PC-3 (cell line): ENCODE measurements at regions not wholly inside any gene's neighbourhood (a gene's known extent, or its start where the extent isn't known, plus 50 kb on each side); places are given as distances from the start of the nearest gene placed in this dataset.

Experiments used
- EZH2 ChIP-seq: fragments of 300-600 bp; sonication (generic); IDR thresholded peaks from one replicate; pipeline ENCODE4 v1.6.1; 2017; ENCODE audit warnings: antibody characterized with exemption, mild to moderate bottlenecking, low read length; ENCODE audit not compliant: unreplicated experiment
- TF ChIP-seq, protein P1 (sequence below): fragments of 300-600 bp; sonication (generic); conservative IDR thresholded peaks from 2 replicates; pipeline ENCODE4 v1.5.1; 2017; ENCODE audit warnings: antibody characterized with exemption, low read depth, mild to moderate bottlenecking, low read length

- TF ChIP-seq, protein P1, sequence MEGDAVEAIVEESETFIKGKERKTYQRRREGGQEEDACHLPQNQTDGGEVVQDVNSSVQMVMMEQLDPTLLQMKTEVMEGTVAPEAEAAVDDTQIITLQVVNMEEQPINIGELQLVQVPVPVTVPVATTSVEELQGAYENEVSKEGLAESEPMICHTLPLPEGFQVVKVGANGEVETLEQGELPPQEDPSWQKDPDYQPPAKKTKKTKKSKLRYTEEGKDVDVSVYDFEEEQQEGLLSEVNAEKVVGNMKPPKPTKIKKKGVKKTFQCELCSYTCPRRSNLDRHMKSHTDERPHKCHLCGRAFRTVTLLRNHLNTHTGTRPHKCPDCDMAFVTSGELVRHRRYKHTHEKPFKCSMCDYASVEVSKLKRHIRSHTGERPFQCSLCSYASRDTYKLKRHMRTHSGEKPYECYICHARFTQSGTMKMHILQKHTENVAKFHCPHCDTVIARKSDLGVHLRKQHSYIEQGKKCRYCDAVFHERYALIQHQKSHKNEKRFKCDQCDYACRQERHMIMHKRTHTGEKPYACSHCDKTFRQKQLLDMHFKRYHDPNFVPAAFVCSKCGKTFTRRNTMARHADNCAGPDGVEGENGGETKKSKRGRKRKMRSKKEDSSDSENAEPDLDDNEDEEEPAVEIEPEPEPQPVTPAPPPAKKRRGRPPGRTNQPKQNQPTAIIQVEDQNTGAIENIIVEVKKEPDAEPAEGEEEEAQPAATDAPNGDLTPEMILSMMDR, result no peak
- no peak for TF ChIP-seq EZH2
These were observed 428.1 kb upstream of the ID2 start for GRCh38 chr2:8253781-8254180.
